BJ (cell line): ENCODE measurements at regions not wholly inside any gene's neighbourhood (a gene's known extent, or its start where the extent isn't known, plus 50 kb on each side); places are given as distances from the start of the nearest gene placed in this dataset.

ENCODE experiments used
- CTCF ChIA-PET: fragments of 350-600 bp; formaldehyde crosslinking; extraction: SDS; loops from one replicate; lab custom pipeline; 2021; ENCODE audit warnings: antibody characterized with exemption, inconsistent platforms; lab: Yijun Ruan, JAX
- POLR2A ChIA-PET: fragments of 300-600 bp; sonication (Branson Sonifier 250); formaldehyde crosslinking; extraction: SDS; loops from one replicate; lab custom pipeline; 2021; ENCODE audit warnings: antibody characterized with exemption; lab: Charles Lee
- DNase-seq: peaks from one replicate; pipeline ENCODE4 v3.0.0-alpha.2; 2011; ENCODE audit warnings: low read depth
- H3K27me3 ChIP-seq: 2 replicates; pipeline ENCODE4 v1.6.0; 2011; ENCODE audit warnings: low read length; ENCODE audit not compliant: control insufficient read depth, insufficient read depth
- H3K36me3 ChIP-seq: 2 replicates; pipeline ENCODE4 v1.5.1; 2011; ENCODE audit warnings: low read length; ENCODE audit not compliant: control insufficient read depth, insufficient read depth
- H3K4me3 ChIP-seq: 2 replicates; pipeline ENCODE4 v1.5.1; 2011; ENCODE audit warnings: low read depth, mild to moderate bottlenecking, control low read depth, low read length
- CTCF ChIP-seq: IDR thresholded peaks from 2 replicates; pipeline ENCODE4 v1.5.1; 2011; ENCODE audit warnings: low read depth, mild to moderate bottlenecking, control low read depth, inconsistent platforms, low read length, moderate library complexity; ENCODE audit not compliant: insufficient read depth

- CTCF ChIA-PET = no interaction called here
- Histone ChIP-seq H3K36me3 (no peaks in the 10 kb centered on the region), H3K4me3 (no peak overlapping the region), H3K27me3 (no peaks in the 10 kb centered on the region)
- DNase-seq = no peak
- no peak for TF ChIP-seq CTCF
- POLR2A ChIA-PET = no interaction called here
These were observed 349.2 kb downstream of the DEPDC1B start for GRCh38 chr5:60350794-60351193.

GRCh38 chr5:60349891-60350415 lies 350.0 kb downstream of the DEPDC1B start:
- Histone ChIP-seq H3K4me3 (no peak overlapping the region), H3K27me3 (no peaks in the 10 kb centered on the region), H3K36me3 (no peaks in the 10 kb centered on the region)
- POLR2A ChIA-PET = no interaction called here
- no peak for DNase-seq
- TF ChIP-seq CTCF = no peak
- CTCF ChIA-PET = no interaction called here

GRCh38 chr5:60346393-60346792 lies 353.6 kb downstream of the DEPDC1B start:
- Histone ChIP-seq H3K27me3 (no peaks in the 10 kb centered on the region), H3K4me3 (no peak overlapping the region), H3K36me3 (no peaks in the 10 kb centered on the region)
- POLR2A ChIA-PET = no interaction called here
- TF ChIP-seq CTCF = no peak
- CTCF ChIA-PET = no interaction called here
- no peak for DNase-seq

GRCh38 chr5:60343102-60343501 lies 356.9 kb downstream of the DEPDC1B start:
- no peaks in the 10 kb centered on the region for H3K36me3 ChIP-seq

GRCh38 chr5:60340965-60341471 lies 358.9 kb downstream of the DEPDC1B start:
- TF ChIP-seq CTCF = no peak
- ChIA-PET CTCF (no interaction called here), POLR2A (no interaction called here)
- Histone ChIP-seq H3K36me3 (no peaks in the 10 kb centered on the region), H3K27me3 (no peaks in the 10 kb centered on the region), H3K4me3 (no peak overlapping the region)
- DNase-seq = no peak

More at GRCh38 chr5:60343102-60343501, 356.9 kb downstream of the DEPDC1B start:
- DNase-seq = no peak
- ChIA-PET CTCF (no interaction called here), POLR2A (no interaction called here)
- H3K27me3 ChIP-seq = no peaks in the 10 kb centered on the region
- no peak for TF ChIP-seq CTCF
- H3K4me3 ChIP-seq = no peak overlapping the region
